Progenitor cell of endocrine pancreas (in vitro differentiated cells): ENCODE measurements at regions not wholly inside any gene's neighbourhood (a gene's known extent, or its start where the extent isn't known, plus 50 kb on each side); places are given as distances from the start of the nearest gene placed in this dataset.

Experiments
- DNase-seq: peaks from one replicate; pipeline ENCODE4 v3.0.0; 2021; ENCODE audit warnings: low spot score; ENCODE audit not compliant: unreplicated experiment
- H3K27ac Mint-ChIP-seq: 2 replicates; pipeline ENCODE4 v1.8.0; 2021; ENCODE audit warnings: mild to moderate bottlenecking, moderate library complexity, mixed read lengths
- H3K27me3 Mint-ChIP-seq: 2 replicates; pipeline ENCODE4 v1.8.0; 2021; ENCODE audit warnings: mixed read lengths
- H3K36me3 Mint-ChIP-seq: 2 replicates; pipeline ENCODE4 v1.8.0; 2022; ENCODE audit warnings: mixed read lengths; ENCODE audit not compliant: insufficient read depth
- H3K4me1 Mint-ChIP-seq: 2 replicates; pipeline ENCODE4 v1.8.0; 2021; ENCODE audit warnings: low read depth, mixed read lengths
- H3K4me3 Mint-ChIP-seq: 2 replicates; pipeline ENCODE4 v1.8.0; 2021; ENCODE audit warnings: low read depth, mild to moderate bottlenecking, moderate library complexity, mixed read lengths
- H3K9me3 Mint-ChIP-seq: 2 replicates; pipeline ENCODE4 v1.8.0; 2021; ENCODE audit warnings: low read depth, mixed read lengths
- TF ChIP-seq, protein P1 (sequence below): fragments of 200-600 bp; sonication (generic); IDR thresholded peaks from one replicate; pipeline ENCODE4 v1.5.0; 2021; ENCODE audit warnings: antibody characterized with exemption, mild to moderate bottlenecking; ENCODE audit not compliant: unreplicated experiment

DNA sequence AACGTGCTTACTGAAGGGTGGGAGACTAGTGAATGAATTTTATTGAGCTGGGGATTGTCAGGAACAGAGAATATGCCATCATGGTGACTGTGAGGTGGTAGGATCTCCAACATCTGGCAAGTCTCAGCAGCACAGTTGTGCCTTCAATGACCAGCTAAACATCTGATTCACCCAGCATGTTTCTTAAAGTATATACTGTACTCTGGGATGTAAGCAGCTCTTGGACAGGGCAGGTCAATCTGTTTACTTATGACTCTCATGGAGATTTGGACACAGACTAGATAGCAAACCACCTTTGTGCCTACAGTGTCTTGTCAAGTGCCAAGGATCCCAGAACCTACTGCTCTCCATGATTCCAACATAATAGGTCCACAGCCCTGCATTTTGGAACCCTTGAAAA is 801.0 kb upstream of the CITED2 start:
- no peaks in the 10 kb centered on the region for H3K27me3 Mint-ChIP-seq
- peaks cover 4% of the 10 kb centered on the region for H3K9me3 Mint-ChIP-seq
- H3K27ac Mint-ChIP-seq: no peak overlapping the region
- DNase-seq: no peak
- H3K4me3 Mint-ChIP-seq: no peak overlapping the region
- TF ChIP-seq, protein P1, sequence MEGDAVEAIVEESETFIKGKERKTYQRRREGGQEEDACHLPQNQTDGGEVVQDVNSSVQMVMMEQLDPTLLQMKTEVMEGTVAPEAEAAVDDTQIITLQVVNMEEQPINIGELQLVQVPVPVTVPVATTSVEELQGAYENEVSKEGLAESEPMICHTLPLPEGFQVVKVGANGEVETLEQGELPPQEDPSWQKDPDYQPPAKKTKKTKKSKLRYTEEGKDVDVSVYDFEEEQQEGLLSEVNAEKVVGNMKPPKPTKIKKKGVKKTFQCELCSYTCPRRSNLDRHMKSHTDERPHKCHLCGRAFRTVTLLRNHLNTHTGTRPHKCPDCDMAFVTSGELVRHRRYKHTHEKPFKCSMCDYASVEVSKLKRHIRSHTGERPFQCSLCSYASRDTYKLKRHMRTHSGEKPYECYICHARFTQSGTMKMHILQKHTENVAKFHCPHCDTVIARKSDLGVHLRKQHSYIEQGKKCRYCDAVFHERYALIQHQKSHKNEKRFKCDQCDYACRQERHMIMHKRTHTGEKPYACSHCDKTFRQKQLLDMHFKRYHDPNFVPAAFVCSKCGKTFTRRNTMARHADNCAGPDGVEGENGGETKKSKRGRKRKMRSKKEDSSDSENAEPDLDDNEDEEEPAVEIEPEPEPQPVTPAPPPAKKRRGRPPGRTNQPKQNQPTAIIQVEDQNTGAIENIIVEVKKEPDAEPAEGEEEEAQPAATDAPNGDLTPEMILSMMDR: no peak
- H3K36me3 Mint-ChIP-seq: no peaks in the 10 kb centered on the region
- peaks cover 1% of the 10 kb centered on the region for H3K4me1 Mint-ChIP-seq

DNA sequence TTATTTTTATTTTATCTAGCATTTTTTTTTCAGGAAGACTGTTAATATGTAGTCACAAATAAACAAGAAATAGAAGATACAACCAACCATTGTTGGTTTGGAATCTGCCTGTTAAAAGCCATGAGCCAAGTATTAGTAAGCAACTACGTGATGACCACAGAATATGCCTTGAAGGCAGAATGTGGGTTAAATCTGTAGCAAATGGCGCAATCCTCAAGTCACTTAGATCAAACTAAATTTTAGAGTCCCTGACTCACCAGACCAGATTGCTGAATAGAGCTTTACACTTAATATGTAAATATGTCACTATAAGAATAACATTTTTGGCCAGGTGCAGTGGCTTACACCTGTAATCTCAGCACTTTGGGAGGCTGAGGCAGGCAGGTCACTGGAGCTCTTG is 800.1 kb upstream of the CITED2 start:
- H3K4me3 Mint-ChIP-seq: no peak overlapping the region
- H3K4me1 Mint-ChIP-seq: peaks cover 1% of the 10 kb centered on the region
- no peaks in the 10 kb centered on the region for H3K27me3 Mint-ChIP-seq
- TF ChIP-seq, protein P1: no peak
- H3K27ac Mint-ChIP-seq: no peak overlapping the region
- H3K9me3 Mint-ChIP-seq: peaks cover 4% of the 10 kb centered on the region
- DNase-seq: no peak
- H3K36me3 Mint-ChIP-seq: no peaks in the 10 kb centered on the region

DNA sequence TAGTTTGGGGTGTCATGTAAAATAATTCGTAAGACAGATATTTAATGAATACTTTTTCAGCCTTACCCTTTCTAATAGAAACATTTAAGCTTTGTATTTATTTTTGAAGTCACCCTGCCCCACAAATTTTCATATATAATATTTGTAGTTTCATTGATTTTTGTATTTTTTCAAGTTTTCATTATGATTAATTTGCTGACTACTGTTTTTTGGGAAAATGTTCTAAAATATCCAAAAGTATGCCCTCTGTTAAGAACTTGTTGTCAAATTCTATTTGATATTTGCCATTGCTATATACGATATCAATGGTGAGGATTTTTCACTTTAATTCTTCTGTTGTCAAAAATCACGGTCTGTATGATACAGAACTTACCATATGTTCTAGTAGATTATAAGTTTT is 793.9 kb upstream of the CITED2 start:
- TF ChIP-seq, protein P1: no peak
- Mint-ChIP-seq H3K36me3 (no peaks in the 10 kb centered on the region), H3K27me3 (no peaks in the 10 kb centered on the region), H3K27ac (no peak overlapping the region), H3K9me3 (peaks cover 4% of the 10 kb centered on the region), H3K4me1 (no peaks in the 10 kb centered on the region), H3K4me3 (no peak overlapping the region)
- DNase-seq: no peak

DNA sequence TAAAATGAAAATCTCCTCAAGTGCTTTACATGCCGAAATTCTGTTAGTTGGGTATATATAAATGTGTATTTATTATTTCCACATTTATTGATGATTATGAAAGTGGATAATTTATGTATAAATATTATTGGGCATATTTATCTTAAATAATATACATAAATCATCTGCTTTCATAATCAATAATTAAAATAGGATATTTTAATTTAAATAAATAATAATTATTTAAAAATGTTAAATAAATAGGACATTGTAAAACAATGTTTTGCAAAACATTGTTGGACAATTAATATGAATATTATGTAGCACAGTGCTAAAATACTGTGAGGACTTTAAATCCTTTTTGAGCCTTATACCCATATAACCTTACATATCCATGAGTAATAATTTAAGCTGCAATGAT is 786.5 kb upstream of the CITED2 start:
- TF ChIP-seq, protein P1: no peak
- H3K4me1 Mint-ChIP-seq: no peaks in the 10 kb centered on the region
- H3K27ac Mint-ChIP-seq: no peak overlapping the region
- no peak for DNase-seq
- peaks cover 3% of the 10 kb centered on the region for H3K9me3 Mint-ChIP-seq
- no peaks in the 10 kb centered on the region for H3K36me3 Mint-ChIP-seq
- no peaks in the 10 kb centered on the region for H3K27me3 Mint-ChIP-seq
- H3K4me3 Mint-ChIP-seq: no peak overlapping the region

DNA sequence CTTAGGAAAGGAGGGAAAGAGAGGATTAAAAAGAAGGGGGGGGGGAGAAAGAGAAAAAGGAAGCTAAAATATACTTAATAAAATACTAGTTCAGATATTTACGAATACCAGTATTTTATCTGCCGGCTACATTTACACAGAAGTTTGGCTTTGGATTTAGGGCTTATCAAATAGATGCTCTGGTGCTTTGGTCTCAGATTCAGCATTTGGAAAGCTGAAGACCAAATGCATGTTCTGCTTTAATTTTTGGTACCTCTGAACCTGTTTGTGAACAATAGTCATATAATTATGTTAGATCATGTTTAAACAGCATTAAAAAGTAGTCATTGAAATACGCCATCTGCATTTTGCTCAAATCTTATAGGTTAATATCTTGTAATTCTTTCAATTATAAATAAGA is 786.0 kb upstream of the CITED2 start:
- peaks cover 3% of the 10 kb centered on the region for H3K9me3 Mint-ChIP-seq
- TF ChIP-seq, protein P1: no peak
- DNase-seq: no peak
- no peaks in the 10 kb centered on the region for H3K4me1 Mint-ChIP-seq
- H3K4me3 Mint-ChIP-seq: no peak overlapping the region
- no peaks in the 10 kb centered on the region for H3K36me3 Mint-ChIP-seq
- H3K27ac Mint-ChIP-seq: no peak overlapping the region
- no peaks in the 10 kb centered on the region for H3K27me3 Mint-ChIP-seq
